Right lobe of liver (tissue), 6 donors: ENCODE measurements at regions not wholly inside any gene's neighbourhood (a gene's known extent, or its start where the extent isn't known, plus 50 kb on each side); places are given as distances from the start of the nearest gene placed in this dataset.

Experiments
- ATAC-seq, 4 donors: fragments of 200-7000 bp; cut with Tn5 transposase; one replicate each; pipeline ENCODE4 v1.9.1; 2020; ENCODE audit warnings: mild to moderate bottlenecking in 4 of 4, moderate library complexity in 4 of 4
- DNase-seq, 3 donors: peaks; one replicate each; pipeline ENCODE4 v3.0.0-alpha.2; 2020
- H3K27ac ChIP-seq, 3 donors: fragments of 200-600 bp; one replicate each; pipeline ENCODE4 v1.8.0; 2022
- H3K27me3 ChIP-seq, 2 donors: fragments of 200-600 bp; one replicate each; pipeline ENCODE4 v1.8.0; 2022
- H3K36me3 ChIP-seq, 4 donors: fragments of 200-600 bp; sonication (generic) in 1 of 4; one replicate each; pipeline versions ENCODE4 v1.5.1 to v1.8.0; 2017 to 2022; ENCODE audit warnings: control low read depth in 1 of 4
- H3K4me1 ChIP-seq, 4 donors: fragments of 200-600 bp; sonication (generic) in 1 of 4; one replicate each; pipeline versions ENCODE4 v1.5.1 to v1.8.0; 2017 to 2022; ENCODE audit warnings: control low read depth in 1 of 4
- H3K4me3 ChIP-seq, 3 donors: fragments of 200-600 bp; one replicate each; pipeline ENCODE4 v1.8.0; 2022
- H3K9me3 ChIP-seq, 4 donors: fragments of 200-600 bp; sonication (generic) in 1 of 4; one replicate each; pipeline versions ENCODE4 v1.5.1 to v1.8.0; 2017 to 2022; ENCODE audit warnings: control low read depth in 1 of 4
- CTCF ChIP-seq, 4 donors: fragments of 200-600 bp in 3 of 4; fragments of 450-650 bp in 1 of 4; IDR thresholded peaks; one replicate each; pipeline versions ENCODE4 v1.5.1 to v1.8.0; 2016 to 2022; ENCODE audit warnings: antibody characterized with exemption in 4 of 4, mild to moderate bottlenecking in 2 of 4
- POLR2A ChIP-seq: fragments of 450-650 bp; IDR thresholded peaks from one replicate; pipeline ENCODE4 v1.6.1; 2017; ENCODE audit warnings: antibody characterized with exemption, mild to moderate bottlenecking
- WGBS: methylation state at CpG from one replicate; pipeline ENCODE4 v1.1.6; 2018; ENCODE audit warnings: low coverage, low lambda C conversion rate; ENCODE audit not compliant: insufficient coverage; ENCODE audit errors: missing lambda C conversion rate; 5-methylcytosine and 5-hydroxymethylcytosine counted together
- intact Hi-C, 2 donors: fragments of 100-400 bp; cut with DNase I; formaldehyde crosslinking; loops; one replicate each; pipeline versions ENCODE4 v1.11.2 to v1.14.1; 2022
- donor health status: DM: no; HTN: yes; CAD: no.
- donor health status: DM: no; HTN: no; CAD: no.
- donor health status: DM: no; HTN: no; CAD: no.
- donor health status: DM: no; HTN: yes; CAD: no.
- donor health status: DM: no; HTN: yes; CAD: no.

DNA sequence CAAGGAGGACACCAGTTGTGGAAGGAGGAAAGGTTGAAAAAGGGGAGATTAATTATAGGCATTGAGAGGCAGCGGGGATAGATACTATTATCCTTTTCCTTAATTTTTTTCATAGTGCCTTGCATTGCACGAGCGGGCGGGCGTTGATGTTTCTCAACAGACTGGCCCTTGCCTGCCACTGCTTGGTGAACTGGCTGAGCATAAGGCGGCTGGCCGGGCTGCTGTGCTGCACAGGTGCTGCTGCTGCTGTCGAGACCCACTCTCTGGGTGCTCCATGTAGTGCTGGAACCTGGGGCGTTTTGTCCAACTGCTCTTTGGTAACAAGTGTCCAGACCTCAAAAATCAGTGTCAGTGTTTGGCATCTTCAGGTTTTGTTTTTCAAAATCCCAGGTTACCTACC, 83.3 kb upstream of the PAQR3 start:
- DNase-seq (no peak), ATAC-seq (no peak)
- H3K27me3 ChIP-seq = no peaks in the 10 kb centered on the region
- WGBS = 71% methylated on average over 6 of the region's 9 CpGs
- H3K27ac ChIP-seq = no peak overlapping the region
- TF ChIP-seq POLR2A (no peak), CTCF (IDR thresholded peaks at IDR 0.05) (no peak)
- no peaks in the 10 kb centered on the region for H3K36me3 ChIP-seq
- H3K4me1 ChIP-seq = no peaks in the 10 kb centered on the region
- H3K4me3 ChIP-seq = no peak overlapping the region
- no peaks in the 10 kb centered on the region for H3K9me3 ChIP-seq
- intact Hi-C loops = no loop called here

- Histone ChIP-seq H3K4me1 (no peaks in the 10 kb centered on the region), H3K36me3 (no peaks in the 10 kb centered on the region), H3K9me3 (no peaks in the 10 kb centered on the region), H3K27ac (no peak overlapping the region), H3K4me3 (no peak overlapping the region), H3K27me3 (no peaks in the 10 kb centered on the region)
- intact Hi-C loops = no loop called here
- WGBS = 25% methylated on average over 1 of the region's 1 CpG
- DNase-seq = no peak
- no peak for TF ChIP-seq CTCF (IDR thresholded peaks at IDR 0.05)
- TF ChIP-seq POLR2A = no peak
- ATAC-seq = no peak
Measured at GRCh38 chr4:79017481-79017880, 78.2 kb upstream of the PAQR3 start.

GRCh38 chr4:79016878-79017277, 77.6 kb upstream of the PAQR3 start:
- H3K9me3 ChIP-seq = no peaks in the 10 kb centered on the region
- no peak overlapping the region for H3K27ac ChIP-seq
- TF ChIP-seq CTCF (IDR thresholded peaks at IDR 0.05) (no peak), POLR2A (no peak)
- no peak overlapping the region for H3K4me3 ChIP-seq
- intact Hi-C loops = no loop called here
- no peaks in the 10 kb centered on the region for H3K36me3 ChIP-seq
- ATAC-seq (peak in 1 of 4 donors; percentile 18), DNase-seq (no peak)
- WGBS = no CpG with 5 or more reads among the region's 3 CpGs
- H3K27me3 ChIP-seq = no peaks in the 10 kb centered on the region
- H3K4me1 ChIP-seq = no peaks in the 10 kb centered on the region

- H3K4me3 ChIP-seq = no peak overlapping the region
- no peak for DNase-seq
- H3K9me3 ChIP-seq = no peaks in the 10 kb centered on the region
- intact Hi-C loops = no loop called here
- no peaks in the 10 kb centered on the region for H3K4me1 ChIP-seq
- no peak for TF ChIP-seq POLR2A
- no peak for TF ChIP-seq CTCF (IDR thresholded peaks at IDR 0.05)
- ATAC-seq = no peak
- no peak overlapping the region for H3K27ac ChIP-seq
- no peaks in the 10 kb centered on the region for H3K36me3 ChIP-seq
- no peaks in the 10 kb centered on the region for H3K27me3 ChIP-seq
- 69% methylated on average over 2 of the region's 2 CpGs for WGBS
Measured at GRCh38 chr4:79015411-79015810, 76.2 kb upstream of the PAQR3 start.

GRCh38 chr4:79014230-79014629, 75.0 kb upstream of the PAQR3 start:
- WGBS = 68% methylated on average over 3 of the region's 3 CpGs
- H3K4me3 ChIP-seq = no peak overlapping the region
- no peak for DNase-seq
- TF ChIP-seq CTCF (IDR thresholded peaks at IDR 0.05) (no peak), POLR2A (no peak)
- no peaks in the 10 kb centered on the region for H3K27me3 ChIP-seq
- intact Hi-C loops = no loop called here
- no peak for ATAC-seq
- H3K9me3 ChIP-seq = no peaks in the 10 kb centered on the region
- H3K4me1 ChIP-seq = no peaks in the 10 kb centered on the region
- no peaks in the 10 kb centered on the region for H3K36me3 ChIP-seq
- no peak overlapping the region for H3K27ac ChIP-seq
